ENCODE measurements at regions not wholly inside any gene's neighbourhood (a gene's known extent, or its start where the extent isn't known, plus 50 kb on each side); places are given as distances from the start of the nearest gene placed in this dataset.
A peak's percentile ranks its signal among the peaks of the same experiment; 100 is the strongest.

- DNase-seq (no peak), ATAC-seq (no peak)
- intact Hi-C loops (cut with DNase I, micrococcal nuclease): no loop called here
These were observed 356.1 kb upstream of the KIF2A start for GRCh38 chr5:61949679-61950435.

GRCh38 chr5:61951295-61951694, 354.7 kb upstream of the KIF2A start:
- ATAC-seq: no peak
- intact Hi-C loops (cut with DNase I, micrococcal nuclease): no loop called here
- DNase-seq: no peak

GRCh38 chr5:61953913-61954312, 352.1 kb upstream of the KIF2A start:
- no peak for DNase-seq
- ATAC-seq: no peak
- intact Hi-C loops (cut with DNase I, micrococcal nuclease): no loop called here

- ATAC-seq: no peak
- DNase-seq: no peak
- intact Hi-C loops (cut with DNase I, micrococcal nuclease): no loop called here
These were observed 341.8 kb upstream of the KIF2A start for GRCh38 chr5:61964201-61964600.

GRCh38 chr5:61965069-61965468, 340.9 kb upstream of the KIF2A start:
- ATAC-seq (peak; percentile 60), DNase-seq (no peak)
- intact Hi-C loops (cut with DNase I, micrococcal nuclease): no loop called here

GRCh38 chr5:61965490-61965889, 340.5 kb upstream of the KIF2A start:
- intact Hi-C loops (cut with DNase I, micrococcal nuclease): no loop called here
- ATAC-seq (no peak), DNase-seq (no peak)

GRCh38 chr5:61966296-61966955, 339.6 kb upstream of the KIF2A start:
- intact Hi-C loops (cut with DNase I, micrococcal nuclease): no loop called here
- ATAC-seq: peak; percentile 94
- DNase-seq: no peak

- DNase-seq (no peak), ATAC-seq (peak; percentile 46)
These were observed 339.0 kb upstream of the KIF2A start for GRCh38 chr5:61966997-61967396.

GRCh38 chr5:61967681-61968080, 338.3 kb upstream of the KIF2A start:
- ATAC-seq: no peak
- DNase-seq: no peak
- intact Hi-C loops (cut with DNase I, micrococcal nuclease): no loop called here

More at GRCh38 chr5:61966997-61967396, 339.0 kb upstream of the KIF2A start:
- intact Hi-C loops (cut with DNase I, micrococcal nuclease): no loop called here

GRCh38 chr5:61969347-61969746, 336.7 kb upstream of the KIF2A start:
- DNase-seq: no peak
- intact Hi-C loops (cut with DNase I, micrococcal nuclease): no loop called here
- ATAC-seq: no peak

GRCh38 chr5:61969755-61970154, 336.3 kb upstream of the KIF2A start:
- DNase-seq: no peak
- ATAC-seq: no peak
- intact Hi-C loops (cut with DNase I, micrococcal nuclease): no loop called here

- intact Hi-C loops (cut with DNase I, micrococcal nuclease): no loop called here
- no peak for ATAC-seq
- no peak for DNase-seq
These were observed 335.8 kb upstream of the KIF2A start for GRCh38 chr5:61970218-61970617.

GRCh38 chr5:61974680-61975079, 331.3 kb upstream of the KIF2A start:
- DNase-seq: no peak
- intact Hi-C loops (cut with DNase I, micrococcal nuclease): no loop called here
- ATAC-seq: no peak

- ATAC-seq: no peak
- intact Hi-C loops (cut with DNase I, micrococcal nuclease): no loop called here
- DNase-seq: no peak
These were observed 324.1 kb upstream of the KIF2A start for GRCh38 chr5:61981886-61982285.

GRCh38 chr5:61991430-61991829, 314.6 kb upstream of the KIF2A start:
- intact Hi-C loops (cut with DNase I, micrococcal nuclease): no loop called here
- DNase-seq (no peak), ATAC-seq (no peak)

GRCh38 chr5:61991866-61992265, 314.1 kb upstream of the KIF2A start:
- intact Hi-C loops (cut with DNase I, micrococcal nuclease): no loop called here
- ATAC-seq (no peak), DNase-seq (no peak)

- no peak for ATAC-seq
- intact Hi-C loops (cut with DNase I, micrococcal nuclease): no loop called here
- DNase-seq: no peak
These were observed 312.6 kb upstream of the KIF2A start for GRCh38 chr5:61993295-61993927.

GRCh38 chr5:61994171-61994570, 311.8 kb upstream of the KIF2A start:
- intact Hi-C loops (cut with DNase I, micrococcal nuclease): no loop called here
- DNase-seq (no peak), ATAC-seq (no peak)

GRCh38 chr5:61995486-61995885, 310.5 kb upstream of the KIF2A start:
- ATAC-seq: no peak
- intact Hi-C loops (cut with DNase I, micrococcal nuclease): no loop called here
- DNase-seq: no peak

- intact Hi-C loops (cut with DNase I, micrococcal nuclease): no loop called here
- DNase-seq (no peak), ATAC-seq (no peak)
These were observed 306.6 kb upstream of the KIF2A start for GRCh38 chr5:61999371-61999770.
